WERI-Rb-1 (cell line): ENCODE measurements at regions not wholly inside any gene's neighbourhood (a gene's known extent, or its start where the extent isn't known, plus 50 kb on each side); places are given as distances from the start of the nearest gene placed in this dataset.

Experiments used
- DNase-seq: peaks from one replicate; pipeline ENCODE4 v3.0.0-alpha.2; 2020
- H3K27ac ChIP-seq: fragments of 250-450 bp; sonication (Bioruptor Pico); 2 replicates; pipeline ENCODE4 v1.5.1; 2020; ENCODE audit warnings: mild to moderate bottlenecking, moderate library complexity
- H3K27me3 ChIP-seq: fragments of 250-450 bp; sonication (Bioruptor Pico); 2 replicates; pipeline ENCODE4 v1.5.1; 2021; ENCODE audit warnings: mild to moderate bottlenecking, low read depth, moderate library complexity; ENCODE audit not compliant: insufficient read depth, severe bottlenecking
- H3K36me3 ChIP-seq: fragments of 250-450 bp; sonication (Bioruptor Pico); 2 replicates; pipeline ENCODE4 v1.5.1; 2020; ENCODE audit warnings: mild to moderate bottlenecking, moderate library complexity
- H3K4me3 ChIP-seq: 2 replicates; pipeline ENCODE4 v1.5.1; 2011; ENCODE audit warnings: low read depth, mild to moderate bottlenecking, control low read depth, low read length
- H3K9me3 ChIP-seq: fragments of 250-450 bp; sonication (Bioruptor Pico); 2 replicates; pipeline ENCODE4 v1.5.1; 2021; ENCODE audit warnings: mild to moderate bottlenecking, moderate library complexity; ENCODE audit not compliant: severe bottlenecking
- TF ChIP-seq, protein P1 (sequence below): IDR thresholded peaks from 2 replicates; pipeline ENCODE4 v1.5.1; 2011; ENCODE audit warnings: low read depth, mild to moderate bottlenecking, control low read depth, inconsistent platforms, low read length

DNA sequence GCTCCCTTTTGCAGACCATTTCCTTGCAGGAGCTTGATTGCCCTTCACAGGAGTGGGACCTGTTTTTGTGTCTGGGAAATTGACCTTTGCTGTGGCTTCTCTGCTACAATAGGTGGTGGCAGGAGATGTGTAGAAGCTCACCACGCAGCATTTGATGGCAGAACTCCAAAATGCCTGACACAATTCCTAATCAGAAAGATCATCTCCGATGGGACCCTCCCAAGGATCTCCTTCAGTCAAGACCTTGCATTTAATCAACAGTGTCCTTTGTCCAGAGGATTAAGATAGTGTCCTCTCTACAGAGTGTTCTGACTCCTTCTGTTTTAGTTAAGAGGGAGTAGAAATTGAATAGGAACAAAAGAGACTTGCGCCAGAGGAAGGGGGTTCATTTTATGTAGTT is 83.6 kb upstream of the DDHD1 start:
- Histone ChIP-seq H3K36me3 (no peaks in the 10 kb centered on the region), H3K27ac (no peak overlapping the region), H3K27me3 (no peaks in the 10 kb centered on the region), H3K4me3 (no peak overlapping the region), H3K9me3 (no peaks in the 10 kb centered on the region)
- TF ChIP-seq, protein P1, sequence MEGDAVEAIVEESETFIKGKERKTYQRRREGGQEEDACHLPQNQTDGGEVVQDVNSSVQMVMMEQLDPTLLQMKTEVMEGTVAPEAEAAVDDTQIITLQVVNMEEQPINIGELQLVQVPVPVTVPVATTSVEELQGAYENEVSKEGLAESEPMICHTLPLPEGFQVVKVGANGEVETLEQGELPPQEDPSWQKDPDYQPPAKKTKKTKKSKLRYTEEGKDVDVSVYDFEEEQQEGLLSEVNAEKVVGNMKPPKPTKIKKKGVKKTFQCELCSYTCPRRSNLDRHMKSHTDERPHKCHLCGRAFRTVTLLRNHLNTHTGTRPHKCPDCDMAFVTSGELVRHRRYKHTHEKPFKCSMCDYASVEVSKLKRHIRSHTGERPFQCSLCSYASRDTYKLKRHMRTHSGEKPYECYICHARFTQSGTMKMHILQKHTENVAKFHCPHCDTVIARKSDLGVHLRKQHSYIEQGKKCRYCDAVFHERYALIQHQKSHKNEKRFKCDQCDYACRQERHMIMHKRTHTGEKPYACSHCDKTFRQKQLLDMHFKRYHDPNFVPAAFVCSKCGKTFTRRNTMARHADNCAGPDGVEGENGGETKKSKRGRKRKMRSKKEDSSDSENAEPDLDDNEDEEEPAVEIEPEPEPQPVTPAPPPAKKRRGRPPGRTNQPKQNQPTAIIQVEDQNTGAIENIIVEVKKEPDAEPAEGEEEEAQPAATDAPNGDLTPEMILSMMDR = no peak
- DNase-seq = no peak

DNA sequence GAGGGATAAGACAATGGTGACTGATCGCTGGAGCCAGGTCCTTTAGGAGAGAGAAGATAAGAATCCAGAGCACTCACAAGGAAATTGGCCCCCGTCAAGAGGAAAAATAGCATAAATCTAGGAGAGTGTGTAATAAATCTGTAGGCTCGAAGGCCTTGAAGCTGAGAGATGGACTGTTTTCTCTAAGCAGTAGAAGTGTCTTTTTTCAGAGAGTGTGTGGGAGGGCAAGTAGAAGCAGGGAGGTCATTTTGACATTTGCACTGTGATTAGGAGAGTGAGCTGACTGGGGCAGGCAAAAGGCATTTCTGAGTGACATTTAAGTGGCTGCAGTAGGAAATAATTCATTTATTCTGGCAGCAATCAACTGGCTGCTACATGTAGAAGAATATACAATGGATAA is 78.0 kb upstream of the DDHD1 start:
- Histone ChIP-seq H3K27ac (no peak overlapping the region), H3K36me3 (no peaks in the 10 kb centered on the region), H3K9me3 (no peaks in the 10 kb centered on the region), H3K27me3 (no peaks in the 10 kb centered on the region), H3K4me3 (no peak overlapping the region)
- TF ChIP-seq, protein P1 = no peak
- DNase-seq = no peak

DNA sequence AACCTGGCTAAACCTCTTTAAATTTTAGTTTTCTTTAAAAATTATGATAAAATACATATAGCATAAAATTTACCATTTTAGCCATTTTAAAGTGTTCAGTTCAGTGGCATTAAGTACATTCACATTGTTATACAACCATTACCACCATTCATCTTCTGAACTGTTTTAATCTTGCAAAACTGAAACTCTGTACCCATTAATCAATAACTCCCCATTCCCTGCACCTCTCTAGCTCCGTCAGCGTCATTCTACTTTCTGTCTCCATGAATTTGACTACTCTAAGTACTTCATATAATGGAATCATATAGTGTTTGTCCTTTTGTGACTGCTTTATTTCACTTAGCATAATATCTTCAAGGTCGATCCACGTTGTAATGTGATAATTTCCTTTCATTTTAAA is 75.8 kb upstream of the DDHD1 start:
- H3K36me3 ChIP-seq = no peaks in the 10 kb centered on the region
- no peaks in the 10 kb centered on the region for H3K27me3 ChIP-seq
- DNase-seq = no peak
- no peaks in the 10 kb centered on the region for H3K9me3 ChIP-seq
- H3K4me3 ChIP-seq = no peak overlapping the region
- TF ChIP-seq, protein P1 = no peak
- H3K27ac ChIP-seq = no peak overlapping the region

DNA sequence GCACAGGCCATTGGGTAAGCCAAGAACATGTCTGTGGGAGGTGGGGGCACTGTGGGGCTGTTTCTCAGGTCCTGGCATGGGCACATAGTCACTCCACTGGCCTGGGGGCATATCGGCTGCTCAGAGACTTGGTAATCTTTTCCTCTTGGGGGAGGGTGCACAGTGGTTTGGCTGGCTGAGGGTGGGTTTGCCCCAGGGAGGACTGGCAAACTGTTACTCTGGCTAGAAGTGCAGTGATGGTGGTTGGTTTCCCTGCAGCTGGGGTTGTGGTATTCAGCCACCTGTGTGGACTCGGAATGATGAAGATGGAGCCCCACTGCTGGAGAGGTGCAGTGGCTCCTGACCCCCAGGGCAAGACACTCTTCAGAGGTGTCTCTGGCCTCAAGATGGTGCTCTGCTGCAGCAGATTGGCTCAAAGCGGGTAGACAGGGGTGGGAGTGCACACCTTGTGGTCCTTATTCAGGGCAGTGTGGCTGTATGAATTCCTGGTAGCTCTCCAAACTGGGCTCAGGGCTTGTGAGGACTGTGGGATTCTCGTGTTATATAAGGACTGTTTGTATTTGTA is 74.1 kb upstream of the DDHD1 start:
- H3K27ac ChIP-seq = no peak overlapping the region
- H3K27me3 ChIP-seq = no peaks in the 10 kb centered on the region

DNA sequence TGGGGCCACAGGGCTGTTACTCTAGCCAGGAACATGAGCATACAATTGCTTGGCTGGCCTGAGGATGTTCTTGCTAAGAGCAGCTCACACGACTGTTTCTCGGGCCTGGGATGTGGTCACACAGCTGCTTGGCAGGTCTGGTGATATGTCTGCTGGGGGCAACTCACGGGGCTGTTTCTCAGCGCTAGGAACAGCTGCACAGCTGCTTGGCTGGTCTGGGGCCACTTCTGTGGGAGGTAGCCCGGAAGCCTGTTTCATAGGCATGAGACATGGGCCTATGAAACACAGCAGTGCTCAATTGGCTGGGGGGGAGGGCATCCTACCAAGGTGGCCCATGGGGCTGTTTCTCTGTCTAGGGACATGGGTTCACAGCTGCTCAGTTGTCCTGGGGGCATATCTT is 73.4 kb upstream of the DDHD1 start:
- no peak for DNase-seq

More for the DNA sequence above, 74.1 kb upstream of the DDHD1 start:
- Histone ChIP-seq H3K4me3 (no peak overlapping the region), H3K9me3 (no peaks in the 10 kb centered on the region), H3K36me3 (no peaks in the 10 kb centered on the region)
- TF ChIP-seq, protein P1 = no peak
- DNase-seq = no peak

DNA sequence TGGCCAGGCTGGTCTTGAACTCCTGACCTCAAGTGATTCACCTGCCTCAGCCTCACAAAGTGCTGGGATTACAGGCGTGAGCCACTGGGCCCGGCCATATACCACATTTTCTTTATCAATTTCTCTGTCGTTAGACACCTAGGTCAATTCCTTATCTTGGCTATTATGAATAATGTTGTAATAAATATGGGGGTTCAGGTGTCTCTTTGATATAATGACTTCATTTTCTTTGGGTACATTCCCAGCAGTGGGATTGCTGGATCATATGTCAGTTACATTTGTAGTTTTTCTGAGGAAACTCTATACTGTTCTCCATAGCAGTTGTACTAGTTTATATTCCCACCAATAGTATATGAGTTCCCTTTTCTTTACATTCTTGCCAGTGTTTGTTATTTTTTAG is 67.8 kb upstream of the DDHD1 start:
- no peak for DNase-seq
- no peaks in the 10 kb centered on the region for H3K27me3 ChIP-seq
- TF ChIP-seq, protein P1 = no peak
- H3K9me3 ChIP-seq = no peaks in the 10 kb centered on the region
- H3K4me3 ChIP-seq = no peak overlapping the region
- no peak overlapping the region for H3K27ac ChIP-seq
- no peaks in the 10 kb centered on the region for H3K36me3 ChIP-seq

More for the DNA sequence above, 73.4 kb upstream of the DDHD1 start:
- no peaks in the 10 kb centered on the region for H3K36me3 ChIP-seq
- H3K9me3 ChIP-seq = no peaks in the 10 kb centered on the region
- no peaks in the 10 kb centered on the region for H3K27me3 ChIP-seq
- H3K4me3 ChIP-seq = no peak overlapping the region
- TF ChIP-seq, protein P1 = no peak
- H3K27ac ChIP-seq = no peak overlapping the region
